Spinal cord (tissue), 9 donors: ENCODE measurements at regions not wholly inside any gene's neighbourhood (a gene's known extent, or its start where the extent isn't known, plus 50 kb on each side); places are given as distances from the start of the nearest gene placed in this dataset.
"Not testable (repeated sequence)": the region's sequence is repeated elsewhere in the genome, so short reads cannot be mapped to it uniquely, and the experiment has no call there.

Experiments used
- DNase-seq, 6 donors: peaks; one replicate each; pipeline versions ENCODE4 v3.0.0 to v3.0.0-alpha.2; 2013 to 2015; ENCODE audit warnings: low spot score in 6 of 6, low read depth in 4 of 6
- H3K27ac ChIP-seq: one replicate; pipeline ENCODE4 v1.5.1; 2013; ENCODE audit warnings: low read depth, low read length, control low read depth
- H3K27me3 ChIP-seq: one replicate; pipeline ENCODE4 v1.6.1; 2013; ENCODE audit warnings: low read length; ENCODE audit not compliant: control insufficient read depth, insufficient read depth
- H3K36me3 ChIP-seq: one replicate; pipeline ENCODE4 v1.6.1; 2013; ENCODE audit warnings: low read length; ENCODE audit not compliant: control insufficient read depth, insufficient read depth
- H3K4me1 ChIP-seq: one replicate; pipeline ENCODE4 v1.6.1; 2013; ENCODE audit warnings: low read length; ENCODE audit not compliant: control insufficient read depth, insufficient read depth
- H3K4me3 ChIP-seq: one replicate; pipeline ENCODE4 v1.5.1; 2013; ENCODE audit warnings: low read depth, low read length, control low read depth
- H3K9me3 ChIP-seq: one replicate; pipeline ENCODE4 v1.6.1; 2013; ENCODE audit warnings: low read length; ENCODE audit not compliant: control insufficient read depth, insufficient read depth
- WGBS: methylation state at CpG from one replicate; pipeline ENCODE4 v1.1.5; 2013; ENCODE audit warnings: missing lambda C conversion rate; ENCODE audit not compliant: insufficient coverage; 5-methylcytosine and 5-hydroxymethylcytosine counted together
- donor health status: healthy.

- not testable (repeated sequence) for H3K9me3 ChIP-seq, DNase-seq, H3K36me3 ChIP-seq, H3K27ac ChIP-seq, H3K27me3 ChIP-seq, H3K4me1 ChIP-seq, H3K4me3 ChIP-seq
- WGBS, result 100% methylated on average over 1 of the region's 1 CpG
Observed at GRCh38 chr6:109915748-109916147, 62.4 kb upstream of the GPR6 start.

GRCh38 chr6:109916759-109917158, 61.4 kb upstream of the GPR6 start:
- WGBS, result 96% methylated on average over 3 of the region's 4 CpGs
- Histone ChIP-seq H3K27me3 (no peaks in the 10 kb centered on the region), H3K9me3 (no peaks in the 10 kb centered on the region), H3K4me3 (no peak overlapping the region), H3K27ac (no peak overlapping the region), H3K4me1 (no peaks in the 10 kb centered on the region), H3K36me3 (no peaks in the 10 kb centered on the region)
- DNase-seq, result no peak

- DNase-seq, result no peak
- H3K36me3 ChIP-seq, result no peaks in the 10 kb centered on the region
- H3K4me3 ChIP-seq, result no peak overlapping the region
- H3K9me3 ChIP-seq, result no peaks in the 10 kb centered on the region
- no peak overlapping the region for H3K27ac ChIP-seq
- no peaks in the 10 kb centered on the region for H3K4me1 ChIP-seq
- 100% methylated on average over 3 of the region's 3 CpGs for WGBS
- no peaks in the 10 kb centered on the region for H3K27me3 ChIP-seq
Observed at GRCh38 chr6:109918227-109918626, 59.9 kb upstream of the GPR6 start.

GRCh38 chr6:109920911-109921310, 57.2 kb upstream of the GPR6 start:
- Histone ChIP-seq H3K4me1 (no peaks in the 10 kb centered on the region), H3K27me3 (no peaks in the 10 kb centered on the region), H3K36me3 (no peaks in the 10 kb centered on the region), H3K4me3 (no peak overlapping the region), H3K27ac (no peak overlapping the region), H3K9me3 (no peaks in the 10 kb centered on the region)
- WGBS, result 96% methylated on average over 9 of the region's 10 CpGs
- no peak for DNase-seq

- WGBS, result 82% methylated on average over 2 of the region's 4 CpGs
- no peaks in the 10 kb centered on the region for H3K9me3 ChIP-seq
- no peak for DNase-seq
- H3K27me3 ChIP-seq, result no peaks in the 10 kb centered on the region
- H3K4me1 ChIP-seq, result no peaks in the 10 kb centered on the region
- H3K27ac ChIP-seq, result no peak overlapping the region
- H3K4me3 ChIP-seq, result no peak overlapping the region
- H3K36me3 ChIP-seq, result no peaks in the 10 kb centered on the region
Observed at GRCh38 chr6:109922851-109923250, 55.3 kb upstream of the GPR6 start.

- no peaks in the 10 kb centered on the region for H3K36me3 ChIP-seq
- H3K27ac ChIP-seq, result no peak overlapping the region
- peak in 1 of 6 donors; percentile 12 for DNase-seq
- H3K4me1 ChIP-seq, result no peaks in the 10 kb centered on the region
- WGBS, result 17% methylated on average over 1 of the region's 3 CpGs
- H3K9me3 ChIP-seq, result no peaks in the 10 kb centered on the region
- H3K27me3 ChIP-seq, result no peaks in the 10 kb centered on the region
- H3K4me3 ChIP-seq, result no peak overlapping the region
Observed at GRCh38 chr6:109925075-109925474, 53.0 kb upstream of the GPR6 start.

DNA sequence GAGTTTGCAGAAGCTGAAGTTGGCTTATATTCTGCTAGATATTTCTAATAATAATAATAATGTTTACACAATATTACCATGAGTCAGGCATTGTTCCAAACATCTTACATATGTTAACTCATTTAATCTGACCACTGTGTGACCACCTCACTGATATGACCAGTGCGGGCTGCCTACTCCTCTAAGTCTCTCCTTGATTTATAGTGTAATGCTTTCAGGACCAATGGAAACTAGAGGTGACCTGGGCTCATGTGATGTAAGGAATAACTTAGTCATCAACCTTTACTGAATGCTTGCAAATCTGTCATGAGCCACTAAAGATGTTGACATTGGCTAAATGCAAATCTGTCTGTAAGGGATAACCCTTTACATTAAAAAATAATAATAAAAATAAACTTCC, 51.1 kb upstream of the GPR6 start:
- Histone ChIP-seq H3K36me3 (no peaks in the 10 kb centered on the region), H3K27me3 (no peaks in the 10 kb centered on the region), H3K9me3 (no peaks in the 10 kb centered on the region), H3K27ac (no peak overlapping the region), H3K4me1 (no peaks in the 10 kb centered on the region), H3K4me3 (no peak overlapping the region)
- no peak for DNase-seq
- WGBS, result no CpG with 5 or more reads among the region's 1 CpG
